NB4 (cell line): ENCODE measurements at regions not wholly inside any gene's neighbourhood (a gene's known extent, or its start where the extent isn't known, plus 50 kb on each side); places are given as distances from the start of the nearest gene placed in this dataset.
A peak's percentile ranks its signal among the peaks of the same experiment; 100 is the strongest.

Experiments used
- DNase-seq: peaks from one replicate; pipeline ENCODE4 v3.0.0; 2010; ENCODE audit warnings: low read depth
- H3K4me3 ChIP-seq: one replicate; pipeline ENCODE4 v1.5.1; 2011; ENCODE audit warnings: mild to moderate bottlenecking, low read depth, low read length, moderate library complexity
- CTCF ChIP-seq: IDR thresholded peaks from one replicate; pipeline ENCODE4 v1.5.1; 2012; ENCODE audit warnings: low read depth, low read length
- MAX ChIP-seq: IDR thresholded peaks from 2 replicates; pipeline ENCODE4 v1.6.1; 2011; ENCODE audit warnings: low read depth, low read length
- MYC ChIP-seq: IDR thresholded peaks from 2 replicates; pipeline ENCODE4 v1.6.1; 2011; ENCODE audit warnings: low read depth, low read length
- POLR2A ChIP-seq: IDR thresholded peaks from 2 replicates; pipeline ENCODE4 v1.6.1; 2011; ENCODE audit warnings: mild to moderate bottlenecking; ENCODE audit not compliant: insufficient read length; ENCODE audit errors: extremely low read depth

- no peak overlapping the region for H3K4me3 ChIP-seq
- no peak for DNase-seq
- TF ChIP-seq CTCF, result no peak
- TF ChIP-seq MAX, result no peak
- no peak for TF ChIP-seq MYC
These were observed 183.4 kb upstream of the NR3C1 start for GRCh38 chr5:143586781-143587362.

- DNase-seq, result no peak
- TF ChIP-seq CTCF (no peak), POLR2A (no peak), MAX (no peak), MYC (no peak)
- H3K4me3 ChIP-seq, result no peak overlapping the region
These were observed 182.5 kb upstream of the NR3C1 start for GRCh38 chr5:143585970-143586369.

GRCh38 chr5:143583409-143583808 lies 179.9 kb upstream of the NR3C1 start:
- H3K4me3 ChIP-seq, result no peak overlapping the region
- TF ChIP-seq MYC (no peak), POLR2A (no peak), MAX (0 out of 2 replicates have a peak, but pooled peaks have one; percentile 34), CTCF (no peak)
- peak; percentile 51 for DNase-seq

- TF ChIP-seq MYC (no peak; the same call in 1 of the 2 replicates), POLR2A (no peak), MAX (peak; percentile 97)
- peak; percentile 86 for DNase-seq
- no peak overlapping the region for H3K4me3 ChIP-seq
These were observed 179.4 kb upstream of the NR3C1 start for GRCh38 chr5:143582869-143583268.

GRCh38 chr5:143582176-143582575 lies 178.7 kb upstream of the NR3C1 start:
- TF ChIP-seq MAX, result no peak
- TF ChIP-seq POLR2A, result no peak
- TF ChIP-seq CTCF, result no peak
- H3K4me3 ChIP-seq, result no peak overlapping the region
- DNase-seq, result no peak

GRCh38 chr5:143581649-143582048 lies 178.2 kb upstream of the NR3C1 start:
- no peak for TF ChIP-seq CTCF
- TF ChIP-seq POLR2A, result no peak
- TF ChIP-seq MAX, result no peak
- no peak for TF ChIP-seq MYC
- no peak for DNase-seq
- H3K4me3 ChIP-seq, result no peak overlapping the region
